ENCODE measurements at regions not wholly inside any gene's neighbourhood (a gene's known extent, or its start where the extent isn't known, plus 50 kb on each side); places are given as distances from the start of the nearest gene placed in this dataset.

DNA sequence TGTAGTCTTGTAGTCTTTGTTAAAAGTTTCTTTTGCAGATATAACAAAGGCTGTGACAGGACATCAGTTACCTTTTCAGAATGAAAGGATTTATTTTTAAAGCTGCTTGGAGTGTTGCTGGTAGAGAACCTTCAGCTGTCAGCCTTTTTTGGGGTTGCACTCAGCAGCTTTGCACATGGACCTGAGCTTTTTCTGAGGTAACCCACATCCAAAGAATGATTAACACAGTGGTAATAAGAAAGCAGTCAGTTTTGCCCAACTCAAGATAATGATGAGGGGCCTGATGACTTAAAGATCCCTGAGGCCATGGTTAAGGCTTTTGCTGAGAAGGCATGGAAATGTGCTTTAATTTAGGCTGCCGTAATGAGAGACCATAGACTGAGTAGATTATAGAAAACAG lies 1042.7 kb downstream of the PLOD2 start:
- H3K27ac ChIP-seq, result no peak overlapping the region
- H3K27me3 ChIP-seq (ENCODE audit: low read depth), result no peaks in the 10 kb centered on the region
- intact Hi-C loops (cut with DNase I), result no loop called here
- no peaks in the 10 kb centered on the region for H3K4me1 ChIP-seq
- H3K36me3 ChIP-seq, result no peaks in the 10 kb centered on the region
- no peak for ATAC-seq
- TF ChIP-seq, protein P1, sequence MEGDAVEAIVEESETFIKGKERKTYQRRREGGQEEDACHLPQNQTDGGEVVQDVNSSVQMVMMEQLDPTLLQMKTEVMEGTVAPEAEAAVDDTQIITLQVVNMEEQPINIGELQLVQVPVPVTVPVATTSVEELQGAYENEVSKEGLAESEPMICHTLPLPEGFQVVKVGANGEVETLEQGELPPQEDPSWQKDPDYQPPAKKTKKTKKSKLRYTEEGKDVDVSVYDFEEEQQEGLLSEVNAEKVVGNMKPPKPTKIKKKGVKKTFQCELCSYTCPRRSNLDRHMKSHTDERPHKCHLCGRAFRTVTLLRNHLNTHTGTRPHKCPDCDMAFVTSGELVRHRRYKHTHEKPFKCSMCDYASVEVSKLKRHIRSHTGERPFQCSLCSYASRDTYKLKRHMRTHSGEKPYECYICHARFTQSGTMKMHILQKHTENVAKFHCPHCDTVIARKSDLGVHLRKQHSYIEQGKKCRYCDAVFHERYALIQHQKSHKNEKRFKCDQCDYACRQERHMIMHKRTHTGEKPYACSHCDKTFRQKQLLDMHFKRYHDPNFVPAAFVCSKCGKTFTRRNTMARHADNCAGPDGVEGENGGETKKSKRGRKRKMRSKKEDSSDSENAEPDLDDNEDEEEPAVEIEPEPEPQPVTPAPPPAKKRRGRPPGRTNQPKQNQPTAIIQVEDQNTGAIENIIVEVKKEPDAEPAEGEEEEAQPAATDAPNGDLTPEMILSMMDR (IDR thresholded peaks at IDR 0.05), result no peak
- no peaks in the 10 kb centered on the region for H3K9me3 ChIP-seq
- no peak for DNase-seq
- no peak overlapping the region for H3K4me3 ChIP-seq

DNA sequence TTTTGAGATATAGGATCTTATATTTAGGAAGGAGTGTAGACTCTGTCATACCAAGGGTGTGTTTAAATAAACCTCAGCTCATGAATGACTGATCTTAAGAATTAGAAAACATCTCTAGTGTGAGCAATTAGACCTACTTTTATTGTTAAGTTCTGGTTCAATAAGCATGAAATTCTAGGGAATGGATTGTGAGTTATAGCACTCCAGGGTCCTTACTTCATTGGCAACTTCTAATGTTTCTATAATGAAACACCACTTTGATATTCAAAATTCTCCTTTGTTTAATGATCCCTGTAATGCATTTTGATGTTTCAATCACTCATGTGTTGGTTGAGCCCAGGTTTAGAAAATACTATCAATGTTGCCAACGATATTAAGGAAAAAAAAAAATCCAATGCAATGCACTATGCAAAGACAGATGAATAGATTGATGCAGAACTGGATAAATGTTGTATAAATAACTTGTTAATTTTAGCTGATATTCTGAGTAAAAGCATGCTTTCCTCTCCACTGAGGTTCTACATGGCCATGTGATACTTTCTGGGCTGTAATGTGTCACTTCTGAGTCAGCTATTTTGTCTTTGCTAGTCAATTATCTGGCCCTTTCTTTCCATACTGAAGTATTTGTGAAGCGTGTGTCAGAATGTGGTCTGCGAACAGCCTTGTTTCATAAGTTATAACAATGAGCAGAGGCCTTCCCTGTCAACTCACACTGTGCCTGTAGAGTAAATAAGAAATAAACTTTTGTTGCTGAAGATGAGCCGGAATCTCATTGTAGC lies 1035.9 kb downstream of the PLOD2 start:
- no peaks in the 10 kb centered on the region for H3K36me3 ChIP-seq
- DNase-seq (no peak), ATAC-seq (no peak)
- no peak overlapping the region for H3K27ac ChIP-seq
- no peaks in the 10 kb centered on the region for H3K27me3 ChIP-seq (ENCODE audit: low read depth)
- H3K9me3 ChIP-seq, result no peaks in the 10 kb centered on the region
- intact Hi-C loops (cut with DNase I), result no loop called here
- H3K4me1 ChIP-seq, result no peaks in the 10 kb centered on the region
- TF ChIP-seq, protein P1 (IDR thresholded peaks at IDR 0.05), result no peak
- no peak overlapping the region for H3K4me3 ChIP-seq

DNA sequence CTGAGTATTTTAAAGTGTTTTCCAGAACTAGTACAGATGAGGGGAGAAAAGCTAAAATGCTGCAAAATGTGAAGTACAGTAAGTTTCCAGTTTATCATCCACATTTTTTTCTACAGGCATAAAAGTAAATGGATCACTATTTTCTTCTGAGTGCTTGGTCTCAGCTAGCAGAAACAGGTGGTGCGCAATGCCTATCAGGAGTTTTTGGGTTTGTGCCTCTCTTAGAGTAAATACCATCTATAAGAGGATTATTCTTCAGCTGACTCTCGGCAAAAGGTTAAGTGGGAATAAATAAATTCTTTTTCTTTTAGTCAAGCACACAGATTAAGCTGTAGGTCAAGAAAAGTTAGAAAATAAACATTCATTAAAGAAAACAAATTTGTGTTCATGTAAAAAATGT lies 1027.7 kb downstream of the PLOD2 start:
- Histone ChIP-seq H3K4me3 (no peak overlapping the region), H3K9me3 (no peaks in the 10 kb centered on the region), H3K36me3 (no peaks in the 10 kb centered on the region), H3K27me3 (ENCODE audit: low read depth) (no peaks in the 10 kb centered on the region), H3K27ac (no peak overlapping the region), H3K4me1 (no peaks in the 10 kb centered on the region)
- intact Hi-C loops (cut with DNase I), result no loop called here
- no peak for ATAC-seq
- no peak for DNase-seq
- TF ChIP-seq, protein P1 (IDR thresholded peaks at IDR 0.05), result no peak

DNA sequence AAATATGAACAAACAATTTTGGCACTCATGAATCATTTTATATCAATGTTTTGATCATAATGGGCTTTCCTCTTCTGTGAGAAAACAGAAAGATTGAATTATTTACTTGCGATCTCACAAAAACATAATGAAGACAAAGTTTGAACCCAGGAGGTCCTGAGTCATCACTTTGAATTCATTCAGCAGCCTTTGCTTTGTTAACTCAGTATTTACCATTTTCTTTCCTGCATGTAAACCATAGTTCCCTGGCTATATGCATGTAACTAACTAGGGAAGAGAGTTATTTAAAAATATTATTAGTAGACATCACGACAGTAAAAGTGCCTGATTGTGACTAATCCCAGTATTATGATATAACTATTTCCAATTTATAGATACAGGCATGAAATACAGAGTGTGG lies 1026.2 kb downstream of the PLOD2 start:
- Histone ChIP-seq H3K27me3 (ENCODE audit: low read depth) (no peaks in the 10 kb centered on the region), H3K4me1 (no peaks in the 10 kb centered on the region), H3K4me3 (no peak overlapping the region), H3K27ac (no peak overlapping the region), H3K9me3 (no peaks in the 10 kb centered on the region), H3K36me3 (no peaks in the 10 kb centered on the region)
- intact Hi-C loops (cut with DNase I), result no loop called here
- TF ChIP-seq, protein P1 (IDR thresholded peaks at IDR 0.05), result no peak
- ATAC-seq, result no peak
- no peak for DNase-seq

DNA sequence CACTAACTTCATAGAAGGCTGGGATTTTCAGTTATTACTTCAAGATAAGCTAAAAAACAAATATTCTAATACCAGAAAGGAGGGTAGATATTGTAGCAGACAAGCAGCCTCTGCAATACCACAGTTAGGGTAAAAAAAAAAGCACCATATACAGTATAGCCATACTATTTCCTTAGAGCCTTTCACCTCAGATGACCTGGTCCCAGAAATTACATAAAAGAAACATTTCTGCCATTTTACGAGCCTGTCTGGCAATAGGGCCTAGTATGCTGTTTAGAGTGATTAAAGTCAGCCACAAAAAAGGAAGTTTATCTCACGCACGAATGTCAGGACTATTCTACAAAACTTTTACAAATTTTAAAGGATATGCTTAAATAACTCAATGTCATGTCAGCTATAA lies 1016.6 kb downstream of the PLOD2 start:
- intact Hi-C loops (cut with DNase I), result no loop called here
- no peak for ATAC-seq
- TF ChIP-seq, protein P1 (IDR thresholded peaks at IDR 0.05), result no peak

More for the DNA sequence above, 1016.6 kb downstream of the PLOD2 start:
- no peak for DNase-seq
- no peak overlapping the region for H3K27ac ChIP-seq
- H3K4me3 ChIP-seq, result no peak overlapping the region
- no peaks in the 10 kb centered on the region for H3K9me3 ChIP-seq
- H3K27me3 ChIP-seq (ENCODE audit: low read depth), result no peaks in the 10 kb centered on the region
- H3K4me1 ChIP-seq, result no peaks in the 10 kb centered on the region
- no peaks in the 10 kb centered on the region for H3K36me3 ChIP-seq

Measured in lower lobe of right lung (tissue), 2 donors.